K562 (cell line): ENCODE measurements at regions not wholly inside any gene's neighbourhood (a gene's known extent, or its start where the extent isn't known, plus 50 kb on each side); places are given as distances from the start of the nearest gene placed in this dataset.

Experiments
- ATAC-seq: fragments of 200-7000 bp; cut with Tn5 transposase; 3 replicates; pipeline ENCODE4 v1.9.1; 2020; ENCODE audit warnings: moderate library complexity
- BruUV-seq: library from RNA; stranded (reverse); fragments of 400-500 nt; replicated peaks from 2 replicates; lab custom pipeline; 2021; lab: Mats Ljungman, UMichigan
- CTCF ChIA-PET: fragments of 300-600 bp; formaldehyde crosslinking; extraction: SDS; loops from one replicate; lab custom pipeline; 2021; ENCODE audit warnings: low intra/inter-chr PET ratio; lab: Yijun Ruan, JAX
- POLR2A ChIA-PET: fragments of 300-600, 350-650 bp; sonication (Branson Sonifier 250); formaldehyde crosslinking; extraction: SDS; loops from one replicate; lab custom pipeline; 2021; ENCODE audit warnings: antibody characterized with exemption, inconsistent platforms; lab: Yijun Ruan, JAX
- DNase-seq, 4 experiments: peaks; one replicate each; pipeline versions ENCODE4 v3.0.0 to v3.0.0-alpha.2; 2011 to 2018; ENCODE audit warnings: low spot score in 3 of 4, mixed read lengths in 3 of 4; ENCODE audit errors: extremely low read depth in 1 of 4
- FAIRE-seq: peaks from 2 replicates; lab custom pipeline; 2011; peaks lifted over from hg19 to GRCh38; lab: Jason Lieb, UNC
- H2AFZ ChIP-seq: 2 replicates; pipeline ENCODE4 v1.6.0; 2011; ENCODE audit warnings: low read depth, low read length, control low read depth, inconsistent platforms
- H3K27ac ChIP-seq: fragments of 200-600 bp; 3 replicates; pipeline ENCODE4 v1.8.0; 2011; ENCODE audit warnings: low read depth, mild to moderate bottlenecking, control low read depth, inconsistent platforms, low read length, moderate library complexity, mixed read lengths; ENCODE audit errors: extremely low read depth
- H3K27me3 ChIP-seq, 2 experiments: fragments of 300-600 bp in 1 of 2; 2 replicates in 1 of 2; 3 replicates in 1 of 2; pipeline versions ENCODE4 v1.6.0 to v1.8.0; 2011; ENCODE audit warnings: inconsistent platforms in 2 of 2, low read length in 2 of 2, mild to moderate bottlenecking in 1 of 2, mixed read lengths in 1 of 2, moderate library complexity in 1 of 2; ENCODE audit not compliant: control insufficient read depth in 2 of 2, insufficient read depth in 2 of 2
- H3K36me3 ChIP-seq: fragments of 300-600 bp; 3 replicates; pipeline ENCODE4 v1.8.0; 2011; ENCODE audit warnings: mild to moderate bottlenecking, low read length, inconsistent platforms; ENCODE audit not compliant: control insufficient read depth, insufficient read depth
- H3K4me1 ChIP-seq, 2 experiments: fragments of 200-600 bp in 1 of 2; replicated peaks in 1 of 2; 2 replicates in 1 of 2; 3 replicates in 1 of 2; pipeline versions ENCODE4 v1.5.1 to v1.8.0; 2011; ENCODE audit warnings: inconsistent platforms in 2 of 2, low read length in 2 of 2, mild to moderate bottlenecking in 1 of 2, mixed read lengths in 1 of 2, moderate library complexity in 1 of 2; ENCODE audit not compliant: control insufficient read depth in 2 of 2, insufficient read depth in 2 of 2
- H3K4me2 ChIP-seq: 2 replicates; pipeline ENCODE4 v1.6.1; 2011; ENCODE audit warnings: low read length, control low read depth, inconsistent platforms, mixed read lengths; ENCODE audit not compliant: insufficient read depth
- H3K4me3 ChIP-seq: fragments of 200-600 bp; sonication (generic), shearing (Covaris generic); 2 replicates; pipeline ENCODE4 v1.5.1; 2016; ENCODE audit warnings: control low read depth, inconsistent platforms
- H3K79me2 ChIP-seq: fragments of 200-600 bp; 3 replicates; pipeline ENCODE4 v1.8.0; 2011; ENCODE audit warnings: low read length, inconsistent platforms; ENCODE audit not compliant: control insufficient read depth, insufficient read depth
- H3K9ac ChIP-seq, 2 experiments: 2 replicates each; pipeline versions ENCODE4 v1.6.0 to v1.6.1; 2011; ENCODE audit warnings: low read depth in 2 of 2, low read length in 2 of 2, control low read depth in 1 of 2, inconsistent platforms in 1 of 2, mild to moderate bottlenecking in 1 of 2, mixed read lengths in 1 of 2; ENCODE audit not compliant: insufficient read depth in 1 of 2
- H3K9me1 ChIP-seq: one replicate; pipeline ENCODE4 v1.6.0; 2011; ENCODE audit warnings: inconsistent platforms, mild to moderate bottlenecking, low read length, moderate library complexity; ENCODE audit not compliant: control insufficient read depth, insufficient read depth
- H3K9me3 ChIP-seq: replicated peaks from 2 replicates; pipeline ENCODE4 v1.5.1; 2011; ENCODE audit warnings: low read depth, low read length, inconsistent platforms; ENCODE audit not compliant: control insufficient read depth, insufficient read depth
- H4K20me1 ChIP-seq: replicated peaks from 2 replicates; pipeline ENCODE4 v1.6.1; 2011; ENCODE audit warnings: low read length, inconsistent platforms, mixed read lengths; ENCODE audit not compliant: control insufficient read depth, insufficient read depth
- CBX8 ChIP-seq: fragments of 200-600 bp; sonication (generic); IDR thresholded peaks from 2 replicates; pipeline ENCODE4 v1.6.1; 2012; ENCODE audit warnings: borderline replicate concordance, mixed run types, low read depth, mild to moderate bottlenecking, moderate library complexity, mixed read lengths, low read length, control low read depth, inconsistent platforms; ENCODE audit not compliant: poor library complexity, severe bottlenecking; ENCODE audit errors: extremely low read depth
- E2F5 ChIP-seq: sonication (generic); formaldehyde crosslinking; IDR thresholded peaks from 2 replicates; pipeline ENCODE4 v1.8.0; 2022; ENCODE audit warnings: mild to moderate bottlenecking, missing genetic modification reagents
- KDM4B ChIP-seq, 2 experiments: fragments of 450-650 bp in 1 of 2; sonication (generic) in 1 of 2; IDR thresholded peaks; 2 replicates each; pipeline ENCODE4 v1.6.1; 2016 to 2017; ENCODE audit warnings: borderline replicate concordance in 2 of 2, antibody characterized with exemption in 1 of 2, low read depth in 1 of 2, mild to moderate bottlenecking in 1 of 2
- MTA1 ChIP-seq: fragments of 450-650 bp; IDR thresholded peaks from 2 replicates; pipeline ENCODE4 v1.6.1; 2017; ENCODE audit warnings: borderline replicate concordance
- PURB ChIP-seq: sonication (generic); formaldehyde crosslinking; IDR thresholded peaks from 2 replicates; pipeline ENCODE4 v1.9.0; 2021; ENCODE audit warnings: low read depth, mild to moderate bottlenecking, missing genetic modification reagents
- RAD21 ChIP-seq, 2 experiments: fragments of 250-450 bp in 1 of 2; fragments of 450-650 bp in 1 of 2; sonication (Bioruptor Pico) in 1 of 2; formaldehyde crosslinking in 1 of 2; IDR thresholded peaks in 1 of 2; conservative IDR thresholded peaks in 1 of 2; 2 replicates each; pipeline versions ENCODE4 v1.4.0 to v1.8.0; 2020 to 2022; ENCODE audit warnings: mild to moderate bottlenecking in 2 of 2, moderate library complexity in 1 of 2
- RHOXF2B ChIP-seq: fragments of 250-450 bp; sonication (Bioruptor Pico); conservative IDR thresholded peaks from 2 replicates; pipeline ENCODE4 v1.5.1; 2021
- SMARCA4 ChIP-seq: fragments of 450-650 bp; IDR thresholded peaks from 2 replicates; pipeline ENCODE4 v1.6.1; 2016
- TEAD4 ChIP-seq, 2 experiments: sonication (generic) in 1 of 2; formaldehyde crosslinking in 1 of 2; IDR thresholded peaks; 2 replicates each; pipeline versions ENCODE4 v1.6.1 to v1.8.0; 2012 to 2022; ENCODE audit warnings: borderline replicate concordance in 1 of 2, inconsistent platforms in 1 of 2, low read length in 1 of 2, mild to moderate bottlenecking in 1 of 2, missing genetic modification reagents in 1 of 2
- TSC22D4 ChIP-seq: fragments of 450-650 bp; IDR thresholded peaks from 2 replicates; pipeline ENCODE4 v1.6.1; 2016; ENCODE audit warnings: missing genetic modification characterization, missing biosample characterization, control low read depth
- ZBTB43 ChIP-seq: sonication (generic); formaldehyde crosslinking; IDR thresholded peaks from 2 replicates; pipeline ENCODE4 v1.8.0; 2023; ENCODE audit warnings: mild to moderate bottlenecking, missing genetic modification reagents
- ZNF780A ChIP-seq: fragments of 250-450 bp; sonication (Bioruptor Pico); IDR thresholded peaks from 2 replicates; pipeline ENCODE4 v1.5.0; 2021; ENCODE audit warnings: mild to moderate bottlenecking
- in situ Hi-C: fragments of 300-500 bp; cut with MboI; formaldehyde crosslinking; loops from 4 replicates; pipeline ENCODE4 v1.15.0; 2018; ENCODE audit warnings: inconsistent platforms, mixed read lengths
- intact Hi-C: fragments of 100-400 bp; cut with micrococcal nuclease; formaldehyde crosslinking; loops from 2 replicates; pipeline ENCODE4 v1.14.2; 2022

GRCh38 chr11:90434858-90435257 lies 212.0 kb upstream of the CHORDC1 start:
- no peaks in the 10 kb centered on the region for H3K4me1 ChIP-seq
- H4K20me1 ChIP-seq: no peaks in the 10 kb centered on the region
- TF ChIP-seq E2F5 (CRISPR knock-in tag): no peak
- peak; percentile 12 to 25; a peak in 1 of 4 replicates for TF ChIP-seq RAD21 (CRISPR knock-in tag; conservative IDR thresholded peaks at IDR 0.05 in 1 of 2, IDR thresholded peaks at IDR 0.05 in 1 of 2)
- H3K9ac ChIP-seq: no peak overlapping the region
- H3K79me2 ChIP-seq: no peaks in the 10 kb centered on the region
- no peaks in the 10 kb centered on the region for H3K9me3 ChIP-seq
- no TSS peak for BruUV-seq
- POLR2A ChIA-PET: no interaction called here
- no peak for FAIRE-seq
- no peak overlapping the region for H2AFZ ChIP-seq
- CTCF ChIA-PET: interaction anchor here (0.6 kb wide), 1 partner anchor 161 kb away, joined by 3 read pairs; no protein-coding TSS in a partner anchor
- in situ Hi-C loops: no loop called here
- H3K27me3 ChIP-seq: no peaks in the 10 kb centered on the region
- DNase-seq: peak in 1 of 4 experiments; percentile 1
- no peaks in the 10 kb centered on the region for H3K36me3 ChIP-seq
- no peak overlapping the region for H3K27ac ChIP-seq
- intact Hi-C loops: no loop called here
- H3K4me3 ChIP-seq: no peak overlapping the region
- H3K9me1 ChIP-seq: no peaks in the 10 kb centered on the region
- ATAC-seq: no peak
- no peak overlapping the region for H3K4me2 ChIP-seq

- BruUV-seq: no TSS peak
- no peak overlapping the region for H3K27ac ChIP-seq
- intact Hi-C loops: no loop called here
- no peak for DNase-seq
- no peak overlapping the region for H2AFZ ChIP-seq
- H3K36me3 ChIP-seq: no peaks in the 10 kb centered on the region
- H3K9me1 ChIP-seq: no peaks in the 10 kb centered on the region
- FAIRE-seq: no peak
- in situ Hi-C loops: no loop called here
- H3K9me3 ChIP-seq: no peaks in the 10 kb centered on the region
- ChIA-PET POLR2A (no interaction called here), CTCF (no interaction called here)
- no peak overlapping the region for H3K4me2 ChIP-seq
- no peak overlapping the region for H3K9ac ChIP-seq
- TF ChIP-seq CBX8: no peak
- TF ChIP-seq PURB (CRISPR knock-in tag): no peak
- no peak for TF ChIP-seq SMARCA4
- TF ChIP-seq MTA1: no peak
- TF ChIP-seq RHOXF2B (CRISPR knock-in tag): no peak
- no peak for TF ChIP-seq TSC22D4
- no peak for TF ChIP-seq ZNF780A
- no peak for TF ChIP-seq ZBTB43 (CRISPR knock-in tag)
- TF ChIP-seq KDM4B (IDR thresholded peaks at IDR 0.05; ENCODE audit: borderline replicate concordance in 2 of 2, low read depth in 1 of 2): no peak
- TF ChIP-seq TEAD4 (IDR thresholded peaks at IDR 0.05; ENCODE audit: low read length): no peak
- no peak for TF ChIP-seq TEAD4 (CRISPR knock-in tag; IDR thresholded peaks at IDR 0.05; ENCODE audit: borderline replicate concordance)
- H3K4me1 ChIP-seq: no peaks in the 10 kb centered on the region
- no peak overlapping the region for H3K4me3 ChIP-seq
- H4K20me1 ChIP-seq: no peaks in the 10 kb centered on the region
- ATAC-seq: no peak
- no peaks in the 10 kb centered on the region for H3K79me2 ChIP-seq
- no peaks in the 10 kb centered on the region for H3K27me3 ChIP-seq
Measured at GRCh38 chr11:90428836-90429235, 206.0 kb upstream of the CHORDC1 start.
